Urothelium cell line (cell line): ENCODE measurements at regions not wholly inside any gene's neighbourhood (a gene's known extent, or its start where the extent isn't known, plus 50 kb on each side); places are given as distances from the start of the nearest gene placed in this dataset.

Experiments
- DNase-seq: peaks from one replicate; pipeline ENCODE4 v3.0.0; 2011; ENCODE audit warnings: low spot score, mixed read lengths
- FAIRE-seq: peaks from 2 replicates; lab custom pipeline; 2011; peaks lifted over from hg19 to GRCh38; lab: Jason Lieb, UNC

GRCh38 chrX:20639115-20639514 is 372.4 kb upstream of the RPS6KA3 start:
- DNase-seq, result no peak
- FAIRE-seq, result no peak

- FAIRE-seq, result no peak
- DNase-seq, result no peak
These were observed 370.6 kb upstream of the RPS6KA3 start for GRCh38 chrX:20637351-20637750.

DNA sequence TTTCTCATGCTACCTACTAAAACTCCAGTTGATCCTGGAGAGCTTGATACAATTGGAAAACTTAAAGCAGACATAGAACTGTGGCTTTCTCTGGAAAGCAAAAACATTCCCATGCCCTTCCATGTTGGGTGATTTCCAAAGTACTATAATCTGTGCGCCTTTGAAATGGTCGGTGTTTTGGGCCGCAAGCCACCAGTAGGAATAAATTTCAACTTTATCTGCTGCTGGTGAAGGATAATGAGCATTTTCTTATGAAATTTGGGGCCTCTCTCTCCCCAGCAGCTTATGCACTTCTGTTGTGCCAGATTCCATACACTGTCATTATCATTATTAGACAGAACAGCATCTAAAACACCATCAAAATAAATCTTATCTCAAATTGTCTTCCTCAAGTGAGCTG is 366.7 kb upstream of the RPS6KA3 start:
- DNase-seq (no peak), FAIRE-seq (no peak)

GRCh38 chrX:20623448-20623847 is 356.7 kb upstream of the RPS6KA3 start:
- FAIRE-seq, result no peak
- DNase-seq, result peak; percentile 7

- FAIRE-seq (no peak), DNase-seq (peak; percentile 3)
These were observed 353.6 kb upstream of the RPS6KA3 start for GRCh38 chrX:20620306-20620705.

DNA sequence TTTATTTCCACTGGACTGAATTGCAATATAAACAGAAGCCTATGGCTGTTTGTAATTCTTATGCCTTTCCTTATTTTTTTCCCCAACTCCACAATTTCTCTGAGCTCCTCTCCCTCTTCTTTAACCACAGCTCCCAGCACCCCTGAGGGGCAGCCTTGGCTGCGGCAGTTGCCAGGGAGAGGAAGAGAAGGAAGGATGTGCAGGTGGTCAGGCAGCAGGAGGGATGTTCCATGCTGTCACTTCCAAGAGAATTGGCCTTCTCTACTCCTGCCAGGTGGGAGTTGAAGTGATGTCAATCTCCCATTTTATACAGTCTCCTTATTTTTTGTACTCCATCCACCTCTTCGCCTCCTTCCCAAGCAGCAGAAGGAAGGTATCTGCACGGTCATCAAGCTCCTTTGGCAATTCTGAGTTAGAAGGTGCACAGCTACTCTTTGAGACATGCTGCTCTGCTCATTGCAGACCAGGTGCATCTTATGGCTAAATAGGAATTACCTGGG is 343.3 kb upstream of the RPS6KA3 start:
- DNase-seq (no peak), FAIRE-seq (no peak)

- DNase-seq, result no peak
- FAIRE-seq, result no peak
These were observed 340.1 kb upstream of the RPS6KA3 start for GRCh38 chrX:20606831-20607230.

GRCh38 chrX:20596856-20597255 is 330.1 kb upstream of the RPS6KA3 start:
- no peak for DNase-seq
- no peak for FAIRE-seq

DNA sequence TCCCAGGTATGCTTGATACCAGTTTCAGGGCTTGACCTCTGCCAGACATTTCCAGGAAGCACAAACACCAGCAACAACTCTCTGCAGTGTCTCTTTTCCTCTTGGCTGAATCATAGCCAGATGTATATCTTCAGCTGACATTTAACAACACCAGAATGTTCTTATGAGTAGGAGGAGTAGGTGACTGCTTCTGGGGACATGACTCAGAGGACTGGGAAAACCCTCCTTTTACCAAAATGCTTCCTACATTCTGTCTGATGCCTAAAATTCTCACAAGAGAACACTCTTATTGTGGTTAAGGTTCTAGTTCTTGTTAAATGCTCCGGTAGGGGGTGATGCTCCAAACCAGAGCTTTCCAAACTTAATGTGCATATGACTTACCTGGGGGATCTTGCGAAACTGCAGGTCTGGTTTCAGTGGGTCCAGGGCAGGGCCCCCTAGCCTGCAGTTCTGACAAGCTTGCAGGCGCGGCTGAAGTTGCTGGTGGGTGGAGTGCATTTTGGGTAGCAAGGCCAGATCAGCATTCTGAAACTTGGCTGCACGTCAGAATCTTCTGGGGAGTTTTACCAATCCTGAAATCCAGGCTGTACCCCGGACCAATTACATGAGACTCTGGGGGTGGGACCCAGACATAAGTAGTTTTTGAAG is 329.3 kb upstream of the RPS6KA3 start:
- DNase-seq (no peak), FAIRE-seq (no peak)

DNA sequence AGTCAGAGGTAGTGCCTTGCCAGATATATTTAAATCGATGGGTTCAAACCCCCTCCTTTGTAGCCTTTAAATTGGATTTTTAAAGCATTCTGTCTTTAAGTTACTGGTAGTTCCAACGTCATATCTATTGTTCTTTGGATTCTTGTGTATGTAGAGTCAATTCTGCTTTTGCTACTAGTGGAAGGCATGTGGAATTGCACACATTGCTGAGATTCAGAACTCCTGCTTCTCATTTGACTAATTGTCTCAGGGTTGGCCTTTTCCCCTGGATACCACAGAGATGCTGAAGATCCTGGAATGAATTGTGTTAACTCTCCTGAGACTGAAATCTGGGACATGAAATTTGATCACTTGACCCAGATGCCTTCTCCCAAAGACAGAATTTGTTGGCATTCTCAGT is 328.3 kb upstream of the RPS6KA3 start:
- FAIRE-seq (no peak), DNase-seq (no peak)

GRCh38 chrX:20593836-20594235 is 327.1 kb upstream of the RPS6KA3 start:
- no peak for DNase-seq
- FAIRE-seq, result no peak

DNA sequence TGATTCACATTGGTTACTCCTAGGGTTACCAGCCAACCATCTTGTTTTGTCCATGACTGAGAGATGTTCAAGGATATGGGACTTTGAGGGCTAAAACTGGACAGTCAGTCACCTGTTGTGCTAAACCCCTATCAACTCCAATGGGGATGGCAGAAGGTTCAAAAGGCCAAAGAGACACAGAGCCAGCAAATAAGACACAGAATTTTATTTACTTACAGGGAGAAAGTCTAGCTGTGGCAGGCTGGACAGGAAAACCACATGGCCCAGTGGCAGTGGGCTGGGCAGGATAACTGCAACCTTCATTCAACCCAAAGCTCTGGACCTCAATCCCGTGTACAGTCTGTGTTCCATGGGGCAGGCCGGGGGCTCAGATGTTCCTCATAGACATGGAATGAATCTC is 326.7 kb upstream of the RPS6KA3 start:
- DNase-seq (no peak), FAIRE-seq (no peak)

GRCh38 chrX:20591246-20591645 is 324.5 kb upstream of the RPS6KA3 start:
- no peak for DNase-seq
- FAIRE-seq, result no peak

DNA sequence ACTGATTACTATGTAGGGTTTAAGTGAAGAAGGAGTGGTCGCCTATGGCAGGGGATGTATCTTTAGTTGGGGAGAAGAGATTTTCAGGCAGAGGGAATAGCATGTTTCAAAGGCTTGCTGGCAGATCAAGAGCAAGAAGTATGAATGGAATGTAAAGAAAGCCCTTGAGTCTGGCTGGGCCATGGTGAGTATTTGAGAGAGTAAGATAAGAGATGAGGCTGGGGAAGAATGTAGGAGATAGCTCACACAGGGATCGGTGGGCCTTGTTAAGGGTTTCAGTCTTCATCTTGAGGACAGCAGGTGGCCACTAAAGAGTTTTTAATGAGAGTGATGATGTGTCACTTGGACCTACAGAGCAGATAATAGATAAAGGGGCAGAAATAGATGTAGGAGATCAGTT is 319.1 kb upstream of the RPS6KA3 start:
- no peak for DNase-seq

DNA sequence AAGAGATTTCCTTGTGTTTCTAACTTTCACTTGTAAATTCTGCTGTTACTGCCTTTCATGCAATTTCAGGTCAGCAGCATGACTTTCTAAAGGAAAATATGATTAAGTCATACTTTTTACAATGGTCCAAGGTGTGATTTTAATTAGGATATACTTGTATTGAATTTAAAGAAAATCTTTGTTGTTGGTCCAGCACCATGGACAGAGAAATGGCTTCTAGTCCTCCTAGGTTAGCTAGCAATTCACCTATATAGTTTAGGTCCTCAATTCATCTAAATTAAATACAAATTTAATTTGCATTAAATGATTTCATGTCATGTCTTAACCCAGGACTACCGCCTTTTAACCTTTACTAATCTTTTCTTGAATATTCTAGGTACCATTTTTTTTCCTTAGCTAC is 304.9 kb upstream of the RPS6KA3 start:
- FAIRE-seq (no peak), DNase-seq (no peak)

More for the DNA sequence above, 319.1 kb upstream of the RPS6KA3 start:
- no peak for FAIRE-seq

- FAIRE-seq (no peak), DNase-seq (no peak)
These were observed 300.4 kb upstream of the RPS6KA3 start for GRCh38 chrX:20567108-20567507.

DNA sequence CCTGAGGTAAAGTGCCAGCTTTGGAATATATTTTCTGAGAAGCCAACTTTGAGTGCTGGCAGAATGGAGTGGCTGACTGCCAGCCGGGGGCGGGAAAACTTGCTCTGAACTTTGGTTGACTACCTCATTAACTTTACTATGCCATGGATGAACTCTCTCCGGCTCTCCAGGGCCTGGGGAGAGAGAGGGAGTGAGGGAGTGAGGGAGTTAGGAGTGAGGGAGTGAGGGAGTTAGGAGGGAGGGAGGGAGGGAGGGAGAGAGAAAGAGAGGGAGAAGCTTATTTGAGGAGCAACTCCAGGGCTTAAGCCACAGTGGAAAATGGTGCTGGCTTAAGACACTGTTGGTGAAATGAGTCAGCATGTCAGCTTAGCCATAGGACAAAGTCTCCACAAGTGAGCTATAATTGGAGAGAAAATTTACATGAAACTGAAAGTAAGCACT is 280.9 kb upstream of the RPS6KA3 start:
- no peak for FAIRE-seq

GRCh38 chrX:20545538-20545937 is 278.8 kb upstream of the RPS6KA3 start:
- FAIRE-seq, result no peak
- DNase-seq, result no peak

More for the DNA sequence above, 280.9 kb upstream of the RPS6KA3 start:
- no peak for DNase-seq

DNA sequence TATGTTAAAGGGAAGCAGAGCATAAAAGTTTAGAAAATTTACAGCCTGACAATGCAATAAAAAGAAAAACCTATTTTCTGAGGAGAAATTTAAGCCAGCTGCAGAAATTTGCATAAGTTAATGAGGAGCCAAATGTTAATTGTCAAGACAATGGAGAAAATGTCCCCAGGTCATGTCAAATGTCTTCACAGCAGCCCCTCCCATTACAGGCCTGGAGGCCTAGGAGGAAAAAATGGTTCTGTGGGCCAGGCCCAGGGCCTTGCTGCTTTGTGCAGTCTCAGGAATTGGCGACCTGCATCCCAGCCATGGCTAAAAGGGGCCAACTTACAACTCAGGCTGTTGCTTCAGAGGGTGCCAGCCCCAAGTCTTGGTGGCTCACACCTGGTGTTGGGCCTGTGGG is 275.4 kb upstream of the RPS6KA3 start:
- FAIRE-seq, result no peak

DNA sequence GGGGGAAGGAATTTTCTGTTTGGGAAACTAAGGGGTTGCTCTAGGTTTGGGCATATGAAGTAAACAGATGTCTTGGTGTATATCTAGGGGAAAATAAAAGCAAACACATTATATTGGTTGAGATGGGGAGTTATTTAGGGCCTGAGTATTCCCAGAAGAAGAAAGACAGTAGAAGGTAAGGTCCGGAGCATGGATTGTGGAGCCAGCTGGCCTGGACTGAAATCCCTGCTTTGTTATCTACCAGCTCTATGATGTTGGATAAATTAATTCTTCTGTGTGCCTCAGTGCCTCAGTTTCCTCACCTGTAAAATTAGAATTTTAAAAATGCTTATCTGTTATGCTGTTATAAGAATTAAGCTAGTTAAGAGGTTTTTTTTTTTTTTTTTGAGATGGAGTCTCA is 272.3 kb upstream of the RPS6KA3 start:
- DNase-seq (no peak), FAIRE-seq (no peak)

More for the DNA sequence above, 275.4 kb upstream of the RPS6KA3 start:
- DNase-seq, result no peak

GRCh38 chrX:20531667-20532066 is 265.0 kb upstream of the RPS6KA3 start:
- no peak for FAIRE-seq

GRCh38 chrX:20530406-20530921 is 263.8 kb upstream of the RPS6KA3 start:
- DNase-seq (peak; percentile 20), FAIRE-seq (no peak)

More at GRCh38 chrX:20531667-20532066, 265.0 kb upstream of the RPS6KA3 start:
- DNase-seq, result no peak

DNA sequence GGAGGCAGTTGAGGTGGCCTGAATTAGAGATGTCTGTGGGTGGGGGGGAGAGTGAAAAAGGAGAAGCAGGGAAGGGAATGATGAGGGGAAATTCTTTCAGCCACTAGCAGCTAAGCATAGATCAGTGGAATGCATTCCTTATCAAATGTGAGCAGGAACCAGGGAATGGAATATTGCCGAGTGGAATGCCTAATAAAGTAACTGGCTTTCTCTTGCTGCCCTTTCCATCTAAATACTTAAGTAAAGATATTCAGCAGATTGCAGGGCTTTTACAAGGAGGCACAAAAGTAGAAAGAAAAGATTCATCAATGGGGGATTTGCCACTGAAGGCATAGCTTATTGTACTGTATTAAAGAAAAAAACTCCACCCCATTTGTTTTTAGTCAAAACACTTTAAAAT is 263.0 kb upstream of the RPS6KA3 start:
- FAIRE-seq (no peak), DNase-seq (no peak)
